ENCODE measurements at regions not wholly inside any gene's neighbourhood (a gene's known extent, or its start where the extent isn't known, plus 50 kb on each side); places are given as distances from the start of the nearest gene placed in this dataset.
A peak's percentile ranks its signal among the peaks of the same experiment; 100 is the strongest.
"Not testable (repeated sequence)": the region's sequence is repeated elsewhere in the genome, so short reads cannot be mapped to it uniquely, and the experiment has no call there.

GRCh38 chr5:87784879-87785495 lies 372.3 kb upstream of the CCNH start:
- no peak for DNase-seq (ENCODE audit: low read depth)

GRCh38 chr5:87784311-87784710 lies 371.6 kb upstream of the CCNH start:
- no peak for DNase-seq (ENCODE audit: low read depth)

- no peak for DNase-seq (ENCODE audit: low read depth)
Measured at GRCh38 chr5:87782916-87783315, 370.2 kb upstream of the CCNH start.

GRCh38 chr5:87781976-87782375 lies 369.2 kb upstream of the CCNH start:
- DNase-seq (ENCODE audit: low read depth): no peak

GRCh38 chr5:87780831-87781760 lies 368.4 kb upstream of the CCNH start:
- DNase-seq (ENCODE audit: low read depth): peak; percentile 68

GRCh38 chr5:87778876-87779275 lies 366.1 kb upstream of the CCNH start:
- DNase-seq (ENCODE audit: low read depth): no peak

- DNase-seq (ENCODE audit: low read depth): no peak
Measured at GRCh38 chr5:87777877-87778276, 365.1 kb upstream of the CCNH start.

- DNase-seq (ENCODE audit: low read depth): no peak
Measured at GRCh38 chr5:87776785-87777184, 364.1 kb upstream of the CCNH start.

GRCh38 chr5:87776302-87776701 lies 363.6 kb upstream of the CCNH start:
- not testable (repeated sequence) for DNase-seq (ENCODE audit: low read depth)

- no peak for DNase-seq (ENCODE audit: low read depth)
Measured at GRCh38 chr5:87775228-87775627, 362.5 kb upstream of the CCNH start.

- no peak for DNase-seq (ENCODE audit: low read depth)
Measured at GRCh38 chr5:87774804-87775203, 362.1 kb upstream of the CCNH start.

GRCh38 chr5:87770601-87771121 lies 357.9 kb upstream of the CCNH start:
- DNase-seq (ENCODE audit: low read depth): no peak

GRCh38 chr5:87770016-87770570 lies 357.4 kb upstream of the CCNH start:
- DNase-seq (ENCODE audit: low read depth): no peak

- no peak for DNase-seq (ENCODE audit: low read depth)
Measured at GRCh38 chr5:87769157-87769556, 356.4 kb upstream of the CCNH start.

- DNase-seq (ENCODE audit: low read depth): no peak
Measured at GRCh38 chr5:87768190-87768589, 355.5 kb upstream of the CCNH start.

- no peak for DNase-seq (ENCODE audit: low read depth)
Measured at GRCh38 chr5:87765009-87765408, 352.3 kb upstream of the CCNH start.

- DNase-seq (ENCODE audit: low read depth): no peak
Measured at GRCh38 chr5:87762631-87763030, 349.9 kb upstream of the CCNH start.

GRCh38 chr5:87756951-87757350 lies 344.2 kb upstream of the CCNH start:
- no peak for DNase-seq (ENCODE audit: low read depth)

- DNase-seq (ENCODE audit: low read depth): no peak
Measured at GRCh38 chr5:87755360-87755759, 342.6 kb upstream of the CCNH start.

GRCh38 chr5:87754009-87754757 lies 341.5 kb upstream of the CCNH start:
- no peak for DNase-seq (ENCODE audit: low read depth)

- no peak for DNase-seq (ENCODE audit: low read depth)
Measured at GRCh38 chr5:87752362-87752761, 339.6 kb upstream of the CCNH start.

- DNase-seq (ENCODE audit: low read depth): no peak
Measured at GRCh38 chr5:87751824-87752223, 339.1 kb upstream of the CCNH start.
